GM12878 (cell line): ENCODE measurements at regions not wholly inside any gene's neighbourhood (a gene's known extent, or its start where the extent isn't known, plus 50 kb on each side); places are given as distances from the start of the nearest gene placed in this dataset.

Experiments
- BACH1 ChIP-seq: fragments of 450-650 bp; IDR thresholded peaks from 2 replicates; pipeline ENCODE4 v1.6.1; 2017; ENCODE audit warnings: mild to moderate bottlenecking, borderline replicate concordance
- BHLHE40 ChIP-seq, 2 experiments: fragments of 450-650 bp in 1 of 2; IDR thresholded peaks; 2 replicates each; pipeline ENCODE4 v1.6.1; 2011 to 2017; ENCODE audit warnings: low read depth in 2 of 2, borderline replicate concordance in 1 of 2, improper control_type of control experiment in 1 of 2, low read length in 1 of 2, mild to moderate bottlenecking in 1 of 2
- CEBPB ChIP-seq, 2 experiments: fragments of 150-350 bp in 1 of 2; IDR thresholded peaks; 2 replicates each; pipeline ENCODE4 v1.6.1; 2012 to 2014; ENCODE audit warnings: low read depth in 2 of 2, low read length in 2 of 2, borderline replicate concordance in 1 of 2, inconsistent platforms in 1 of 2
- CTCF ChIP-seq, 3 experiments: IDR thresholded peaks in 2 of 3; conservative IDR thresholded peaks in 1 of 3; 2 replicates each; pipeline ENCODE4 v1.5.1; 2011; ENCODE audit warnings: low read depth in 3 of 3, low read length in 3 of 3, mild to moderate bottlenecking in 3 of 3, control low read depth in 2 of 3, moderate library complexity in 2 of 3, inconsistent platforms in 1 of 3, mixed read lengths in 1 of 3; ENCODE audit not compliant: control insufficient read depth in 2 of 3, insufficient read depth in 1 of 3; ENCODE audit errors: extremely low read depth in 1 of 3
- IRF3 ChIP-seq: fragments of 450-650 bp; IDR thresholded peaks from 2 replicates; pipeline ENCODE4 v1.6.1; 2014; ENCODE audit warnings: mild to moderate bottlenecking
- POLR2AphosphoS5 ChIP-seq: IDR thresholded peaks from 2 replicates; pipeline ENCODE4 v1.6.1; 2011; ENCODE audit warnings: mild to moderate bottlenecking, low read length, inconsistent platforms
- STAT3 ChIP-seq: IDR thresholded peaks from 2 replicates; pipeline ENCODE4 v1.6.1; 2011; ENCODE audit warnings: low read depth, low read length, improper control_type of control experiment
- ZNF274 ChIP-seq: IDR thresholded peaks from one replicate; pipeline ENCODE4 v1.8.0; 2011; ENCODE audit not compliant: insufficient read length, insufficient read depth
- TF ChIP-seq, protein P1 (sequence below): IDR thresholded peaks from 2 replicates; pipeline ENCODE4 v1.6.1; 2012; ENCODE audit warnings: low read length, inconsistent platforms

- TF ChIP-seq POLR2AphosphoS5 (no peak), CTCF (IDR thresholded peaks at IDR 0.05 in 2 of 3, conservative IDR thresholded peaks at IDR 0.05 in 1 of 3; ENCODE audit: control insufficient read depth in 2 of 3, extremely low read depth in 1 of 3, insufficient read depth in 1 of 3, low read depth in 3 of 3, low read length in 3 of 3) (no peak), BHLHE40 (IDR thresholded peaks at IDR 0.05; ENCODE audit: borderline replicate concordance in 1 of 2, low read depth in 2 of 2, low read length in 1 of 2) (no peak), CEBPB (IDR thresholded peaks at IDR 0.05; ENCODE audit: borderline replicate concordance in 1 of 2, low read depth in 2 of 2, low read length in 2 of 2) (no peak), BACH1 (no peak), IRF3 (no peak), STAT3 (no peak), ZNF274 (no peak)
- TF ChIP-seq, protein P1, sequence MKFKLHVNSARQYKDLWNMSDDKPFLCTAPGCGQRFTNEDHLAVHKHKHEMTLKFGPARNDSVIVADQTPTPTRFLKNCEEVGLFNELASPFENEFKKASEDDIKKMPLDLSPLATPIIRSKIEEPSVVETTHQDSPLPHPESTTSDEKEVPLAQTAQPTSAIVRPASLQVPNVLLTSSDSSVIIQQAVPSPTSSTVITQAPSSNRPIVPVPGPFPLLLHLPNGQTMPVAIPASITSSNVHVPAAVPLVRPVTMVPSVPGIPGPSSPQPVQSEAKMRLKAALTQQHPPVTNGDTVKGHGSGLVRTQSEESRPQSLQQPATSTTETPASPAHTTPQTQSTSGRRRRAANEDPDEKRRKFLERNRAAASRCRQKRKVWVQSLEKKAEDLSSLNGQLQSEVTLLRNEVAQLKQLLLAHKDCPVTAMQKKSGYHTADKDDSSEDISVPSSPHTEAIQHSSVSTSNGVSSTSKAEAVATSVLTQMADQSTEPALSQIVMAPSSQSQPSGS: no peak
Measured at GRCh38 chr6:145380186-145380585, 355.1 kb downstream of the EPM2A start.
